GM18511 (cell line): ENCODE measurements at regions not wholly inside any gene's neighbourhood (a gene's known extent, or its start where the extent isn't known, plus 50 kb on each side); places are given as distances from the start of the nearest gene placed in this dataset.
A peak's percentile ranks its signal among the peaks of the same experiment; 100 is the strongest.
"Not testable (repeated sequence)": the region's sequence is repeated elsewhere in the genome, so short reads cannot be mapped to it uniquely, and the experiment has no call there.

Experiments
- ATAC-seq: cut with Tn5 transposase; IDR thresholded peaks from one replicate; pipeline ENCODE4 v1.9.1; 2021; ENCODE audit warnings: mild to moderate bottlenecking, moderate library complexity; ENCODE audit not compliant: unreplicated experiment

- ATAC-seq: no peak
Measured at GRCh38 chr2:196276421-196276820, 105.0 kb upstream of the STK17B start.

- ATAC-seq: peak; percentile 36
Measured at GRCh38 chr2:196277002-196277401, 105.6 kb upstream of the STK17B start.

GRCh38 chr2:196278491-196278911 is 107.1 kb upstream of the STK17B start:
- ATAC-seq: no peak

- no peak for ATAC-seq
Measured at GRCh38 chr2:196279541-196279940, 108.2 kb upstream of the STK17B start.

- ATAC-seq: no peak
Measured at GRCh38 chr2:196284144-196284844, 112.9 kb upstream of the STK17B start.

- ATAC-seq: no peak
Measured at GRCh38 chr2:196284866-196285557, 113.6 kb upstream of the STK17B start.

GRCh38 chr2:196286821-196287220 is 115.4 kb upstream of the STK17B start:
- peak; percentile 42 for ATAC-seq

- ATAC-seq: no peak
Measured at GRCh38 chr2:196287523-196287922, 116.1 kb upstream of the STK17B start.

- ATAC-seq: no peak
Measured at GRCh38 chr2:196288006-196288538, 116.7 kb upstream of the STK17B start.

GRCh38 chr2:196289000-196289399 is 117.6 kb upstream of the STK17B start:
- ATAC-seq: peak; percentile 34

- ATAC-seq: no peak
Measured at GRCh38 chr2:196290136-196290535, 118.8 kb upstream of the STK17B start.

GRCh38 chr2:196290569-196290968 is 119.2 kb upstream of the STK17B start:
- no peak for ATAC-seq

GRCh38 chr2:196291426-196291825 is 120.0 kb upstream of the STK17B start:
- ATAC-seq: peak; percentile 12

GRCh38 chr2:196291873-196292800 is 120.8 kb upstream of the STK17B start:
- ATAC-seq: peak; percentile 48

GRCh38 chr2:196293751-196294515 is 122.6 kb upstream of the STK17B start:
- no peak for ATAC-seq

- no peak for ATAC-seq
Measured at GRCh38 chr2:196294516-196294909, 123.1 kb upstream of the STK17B start.

GRCh38 chr2:196295005-196295404 is 123.6 kb upstream of the STK17B start:
- no peak for ATAC-seq

- ATAC-seq: not testable (repeated sequence)
Measured at GRCh38 chr2:196298106-196298723, 126.8 kb upstream of the STK17B start.

- no peak for ATAC-seq
Measured at GRCh38 chr2:196307775-196308305, 136.5 kb upstream of the STK17B start.

- ATAC-seq: no peak
Measured at GRCh38 chr2:196309691-196310090, 138.3 kb upstream of the STK17B start.
